Renal pelvis (tissue), 1 donor: ENCODE measurements at regions not wholly inside any gene's neighbourhood (a gene's known extent, or its start where the extent isn't known, plus 50 kb on each side); places are given as distances from the start of the nearest gene placed in this dataset.
"Not testable (repeated sequence)": the region's sequence is repeated elsewhere in the genome, so short reads cannot be mapped to it uniquely, and the experiment has no call there.

ENCODE experiments used
- DNase-seq: peaks from one replicate; pipeline ENCODE4 v3.0.0-alpha.2; 2013

- DNase-seq: no peak
These were observed 332.6 kb upstream of the SFSWAP start for GRCh38 chr12:131378176-131378842.

- no peak for DNase-seq
These were observed 331.8 kb upstream of the SFSWAP start for GRCh38 chr12:131378861-131379665.

GRCh38 chr12:131379738-131380137 is 331.2 kb upstream of the SFSWAP start:
- DNase-seq: no peak

GRCh38 chr12:131380220-131380964 is 330.5 kb upstream of the SFSWAP start:
- DNase-seq: no peak

- no peak for DNase-seq
These were observed 329.8 kb upstream of the SFSWAP start for GRCh38 chr12:131380965-131381705.

GRCh38 chr12:131381716-131382430 is 329.0 kb upstream of the SFSWAP start:
- no peak for DNase-seq

- no peak for DNase-seq
These were observed 327.6 kb upstream of the SFSWAP start for GRCh38 chr12:131383291-131383690.

- DNase-seq: no peak
These were observed 326.9 kb upstream of the SFSWAP start for GRCh38 chr12:131383741-131384543.

- DNase-seq: no peak
These were observed 326.4 kb upstream of the SFSWAP start for GRCh38 chr12:131384544-131384855.

GRCh38 chr12:131385313-131386166 is 325.4 kb upstream of the SFSWAP start:
- DNase-seq: no peak

- DNase-seq: no peak
These were observed 324.7 kb upstream of the SFSWAP start for GRCh38 chr12:131386167-131386521.

GRCh38 chr12:131386781-131387180 is 324.1 kb upstream of the SFSWAP start:
- DNase-seq: no peak

GRCh38 chr12:131387281-131388163 is 323.4 kb upstream of the SFSWAP start:
- no peak for DNase-seq

- not testable (repeated sequence) for DNase-seq
These were observed 322.5 kb upstream of the SFSWAP start for GRCh38 chr12:131388164-131389053.

GRCh38 chr12:131389054-131390013 is 321.6 kb upstream of the SFSWAP start:
- DNase-seq: no peak
